Large intestine (tissue), 3 donors: ENCODE measurements at regions not wholly inside any gene's neighbourhood (a gene's known extent, or its start where the extent isn't known, plus 50 kb on each side); places are given as distances from the start of the nearest gene placed in this dataset.
"Not testable (repeated sequence)": the region's sequence is repeated elsewhere in the genome, so short reads cannot be mapped to it uniquely, and the experiment has no call there.

ENCODE experiments used
- DNase-seq, 2 donors: peaks; one replicate each; pipeline versions ENCODE4 v3.0.0 to v3.0.0-alpha.2; 2013
- H3K27ac ChIP-seq: one replicate; pipeline ENCODE4 v1.5.1; 2013; ENCODE audit warnings: low read length
- H3K27me3 ChIP-seq: 2 replicates; pipeline ENCODE4 v1.6.1; 2013; ENCODE audit warnings: low read length; ENCODE audit not compliant: control insufficient read depth, insufficient read depth
- H3K36me3 ChIP-seq: 2 replicates; pipeline ENCODE4 v1.6.1; 2013; ENCODE audit warnings: low read length; ENCODE audit not compliant: control insufficient read depth, insufficient read depth
- H3K4me1 ChIP-seq: one replicate; pipeline ENCODE4 v1.6.1; 2013; ENCODE audit warnings: low read length; ENCODE audit not compliant: control insufficient read depth, insufficient read depth
- H3K4me3 ChIP-seq: one replicate; pipeline ENCODE4 v1.5.1; 2013; ENCODE audit warnings: low read length
- H3K9me3 ChIP-seq: one replicate; pipeline ENCODE4 v1.6.1; 2013; ENCODE audit warnings: mild to moderate bottlenecking, low read depth, low read length, moderate library complexity; ENCODE audit not compliant: control insufficient read depth
- WGBS: methylation state at CpG from one replicate; pipeline ENCODE4 v1.1.5; 2013; ENCODE audit warnings: low lambda C conversion rate; ENCODE audit not compliant: insufficient coverage; 5-methylcytosine and 5-hydroxymethylcytosine counted together

- WGBS, result no CpG with 5 or more reads among the region's 7 CpGs
- Histone ChIP-seq H3K4me3 (no peak overlapping the region), H3K9me3 (no peaks in the 10 kb centered on the region), H3K27me3 (no peaks in the 10 kb centered on the region), H3K4me1 (peaks cover 3% of the 10 kb centered on the region), H3K36me3 (no peaks in the 10 kb centered on the region), H3K27ac (no peak overlapping the region)
- DNase-seq, result no peak
Observed at GRCh38 chr10:4280461-4281189, 495.6 kb upstream of the KLF6 start.

- WGBS, result no CpG with 5 or more reads among the region's 1 CpG
- Histone ChIP-seq H3K9me3 (no peaks in the 10 kb centered on the region), H3K27ac (no peak overlapping the region), H3K4me3 (no peak overlapping the region), H3K36me3 (no peaks in the 10 kb centered on the region), H3K4me1 (peaks cover 3% of the 10 kb centered on the region), H3K27me3 (no peaks in the 10 kb centered on the region)
- DNase-seq, result peak in 1 of 2 donors; percentile 7
Observed at GRCh38 chr10:4279655-4280054, 494.6 kb upstream of the KLF6 start.

- H3K9me3 ChIP-seq, result no peaks in the 10 kb centered on the region
- peaks cover 3% of the 10 kb centered on the region for H3K4me1 ChIP-seq
- no peak for DNase-seq
- no peak overlapping the region for H3K4me3 ChIP-seq
- H3K27me3 ChIP-seq, result no peaks in the 10 kb centered on the region
- WGBS, result 43% methylated on average over 1 of the region's 4 CpGs
- H3K36me3 ChIP-seq, result no peaks in the 10 kb centered on the region
- no peak overlapping the region for H3K27ac ChIP-seq
Observed at GRCh38 chr10:4278186-4278585, 493.2 kb upstream of the KLF6 start.

- Histone ChIP-seq H3K9me3 (no peaks in the 10 kb centered on the region), H3K27me3 (peaks cover under 1% of the 10 kb centered on the region), H3K4me3 (no peak overlapping the region), H3K36me3 (no peaks in the 10 kb centered on the region), H3K4me1 (peaks cover 3% of the 10 kb centered on the region), H3K27ac (no peak overlapping the region)
- DNase-seq, result no peak
- no CpG with 5 or more reads among the region's 4 CpGs for WGBS
Observed at GRCh38 chr10:4276151-4276550, 491.1 kb upstream of the KLF6 start.

- not testable (repeated sequence) for H3K4me1 ChIP-seq, H3K36me3 ChIP-seq, H3K4me3 ChIP-seq, H3K27ac ChIP-seq, H3K27me3 ChIP-seq, DNase-seq, H3K9me3 ChIP-seq
Observed at GRCh38 chr10:4274671-4275070, 489.7 kb upstream of the KLF6 start.

- Histone ChIP-seq H3K27ac (no peak overlapping the region), H3K36me3 (no peaks in the 10 kb centered on the region), H3K4me3 (no peak overlapping the region), H3K27me3 (peaks cover 2% of the 10 kb centered on the region), H3K9me3 (no peaks in the 10 kb centered on the region), H3K4me1 (no peaks in the 10 kb centered on the region)
- DNase-seq, result no peak
- 83% methylated on average over 1 of the region's 7 CpGs for WGBS
Observed at GRCh38 chr10:4271193-4271592, 486.2 kb upstream of the KLF6 start.

- Histone ChIP-seq H3K27me3 (peaks cover 2% of the 10 kb centered on the region), H3K36me3 (no peaks in the 10 kb centered on the region), H3K4me3 (no peak overlapping the region), H3K4me1 (no peaks in the 10 kb centered on the region), H3K9me3 (no peaks in the 10 kb centered on the region), H3K27ac (no peak overlapping the region)
- DNase-seq, result no peak
- WGBS, result 43% methylated on average over 1 of the region's 4 CpGs
Observed at GRCh38 chr10:4270116-4270515, 485.1 kb upstream of the KLF6 start.

GRCh38 chr10:4268490-4268889, 483.5 kb upstream of the KLF6 start:
- DNase-seq, H3K4me3 ChIP-seq, H3K27ac ChIP-seq, H3K9me3 ChIP-seq, H3K27me3 ChIP-seq, H3K4me1 ChIP-seq, H3K36me3 ChIP-seq: not testable (repeated sequence)
- no CpG with 5 or more reads among the region's 6 CpGs for WGBS

GRCh38 chr10:4267086-4267773, 482.2 kb upstream of the KLF6 start:
- Histone ChIP-seq H3K36me3 (no peaks in the 10 kb centered on the region), H3K4me3 (no peak overlapping the region), H3K27ac (no peak overlapping the region), H3K9me3 (no peaks in the 10 kb centered on the region), H3K4me1 (peaks cover 6% of the 10 kb centered on the region), H3K27me3 (peaks cover 2% of the 10 kb centered on the region)
- WGBS, result 86% methylated on average over 1 of the region's 8 CpGs
- no peak for DNase-seq

- no peak for DNase-seq
- no peak overlapping the region for H3K4me3 ChIP-seq
- no peaks in the 10 kb centered on the region for H3K36me3 ChIP-seq
- peaks cover 6% of the 10 kb centered on the region for H3K4me1 ChIP-seq
- H3K27ac ChIP-seq, result no peak overlapping the region
- H3K27me3 ChIP-seq, result peaks cover 2% of the 10 kb centered on the region
- 93% methylated on average over 2 of the region's 4 CpGs for WGBS
- H3K9me3 ChIP-seq, result no peaks in the 10 kb centered on the region
Observed at GRCh38 chr10:4266416-4267085, 481.5 kb upstream of the KLF6 start.
